IPS-11a (cell line): ENCODE measurements at regions not wholly inside any gene's neighbourhood (a gene's known extent, or its start where the extent isn't known, plus 50 kb on each side); places are given as distances from the start of the nearest gene placed in this dataset.
A peak's percentile ranks its signal among the peaks of the same experiment; 100 is the strongest.
"Not testable (repeated sequence)": the region's sequence is repeated elsewhere in the genome, so short reads cannot be mapped to it uniquely, and the experiment has no call there.

Experiments used
- H3K4me3 ChIP-seq: one replicate; pipeline ENCODE4 v1.5.1; 2013; ENCODE audit warnings: low read depth, low read length, control low read depth

GRCh38 chr14:40413136-40413535 is 980.9 kb upstream of the FBXO33 start:
- no peak overlapping the region for H3K4me3 ChIP-seq

- no peak overlapping the region for H3K4me3 ChIP-seq
These were observed 978.5 kb upstream of the FBXO33 start for GRCh38 chr14:40410708-40411107.

- no peak overlapping the region for H3K4me3 ChIP-seq
These were observed 970.7 kb upstream of the FBXO33 start for GRCh38 chr14:40402957-40403356.

- no peak overlapping the region for H3K4me3 ChIP-seq
These were observed 966.7 kb upstream of the FBXO33 start for GRCh38 chr14:40398981-40399380.

- no peak overlapping the region for H3K4me3 ChIP-seq
These were observed 962.6 kb upstream of the FBXO33 start for GRCh38 chr14:40394634-40395340.

GRCh38 chr14:40393143-40393542 is 960.9 kb upstream of the FBXO33 start:
- no peak overlapping the region for H3K4me3 ChIP-seq

- H3K4me3 ChIP-seq: no peak overlapping the region
These were observed 954.2 kb upstream of the FBXO33 start for GRCh38 chr14:40386433-40386832.

- no peak overlapping the region for H3K4me3 ChIP-seq
These were observed 942.0 kb upstream of the FBXO33 start for GRCh38 chr14:40374221-40374620.

GRCh38 chr14:40371011-40371410 is 938.8 kb upstream of the FBXO33 start:
- H3K4me3 ChIP-seq: no peak overlapping the region

- H3K4me3 ChIP-seq: no peak overlapping the region
These were observed 936.1 kb upstream of the FBXO33 start for GRCh38 chr14:40368314-40368713.

- H3K4me3 ChIP-seq: no peak overlapping the region
These were observed 935.5 kb upstream of the FBXO33 start for GRCh38 chr14:40367717-40368116.

GRCh38 chr14:40365305-40365704 is 933.1 kb upstream of the FBXO33 start:
- H3K4me3 ChIP-seq: no peak overlapping the region

- no peak overlapping the region for H3K4me3 ChIP-seq
These were observed 930.6 kb upstream of the FBXO33 start for GRCh38 chr14:40362856-40363255.

GRCh38 chr14:40354754-40355153 is 922.5 kb upstream of the FBXO33 start:
- no peak overlapping the region for H3K4me3 ChIP-seq

- H3K4me3 ChIP-seq: peak overlapping the region; percentile 58
These were observed 915.9 kb upstream of the FBXO33 start for GRCh38 chr14:40348104-40348503.

- peak overlapping the region; percentile 58 for H3K4me3 ChIP-seq
These were observed 915.4 kb upstream of the FBXO33 start for GRCh38 chr14:40347675-40348074.

- H3K4me3 ChIP-seq: no peak overlapping the region
These were observed 914.0 kb upstream of the FBXO33 start for GRCh38 chr14:40346275-40346674.

GRCh38 chr14:40345334-40345733 is 913.1 kb upstream of the FBXO33 start:
- no peak overlapping the region for H3K4me3 ChIP-seq

GRCh38 chr14:40340708-40341107 is 908.5 kb upstream of the FBXO33 start:
- H3K4me3 ChIP-seq: no peak overlapping the region

- no peak overlapping the region for H3K4me3 ChIP-seq
These were observed 904.6 kb upstream of the FBXO33 start for GRCh38 chr14:40336846-40337245.

GRCh38 chr14:40326519-40326918 is 894.3 kb upstream of the FBXO33 start:
- H3K4me3 ChIP-seq: not testable (repeated sequence)

- no peak overlapping the region for H3K4me3 ChIP-seq
These were observed 886.0 kb upstream of the FBXO33 start for GRCh38 chr14:40318211-40318719.

- no peak overlapping the region for H3K4me3 ChIP-seq
These were observed 885.5 kb upstream of the FBXO33 start for GRCh38 chr14:40317690-40318089.
